K562 (cell line): ENCODE measurements at regions not wholly inside any gene's neighbourhood (a gene's known extent, or its start where the extent isn't known, plus 50 kb on each side); places are given as distances from the start of the nearest gene placed in this dataset.

ENCODE experiments used
- FOXK2 ChIP-seq, 2 experiments: fragments of 450-650 bp; IDR thresholded peaks in 1 of 2; conservative IDR thresholded peaks in 1 of 2; 2 replicates each; pipeline ENCODE4 v1.6.1; 2016; ENCODE audit warnings: low read depth in 2 of 2, mild to moderate bottlenecking in 1 of 2
- NR2C2 ChIP-seq, 2 experiments: fragments of 200-800 bp in 1 of 2; sonication (Bioruptor generic) in 1 of 2; sonication (generic) in 1 of 2; formaldehyde crosslinking in 1 of 2; IDR thresholded peaks; 2 replicates each; pipeline versions ENCODE4 v1.6.1 to v1.8.0; 2016 to 2022; ENCODE audit warnings: mild to moderate bottlenecking in 1 of 2, missing compliant biosample characterization in 1 of 2, missing genetic modification characterization in 1 of 2, missing genetic modification reagents in 1 of 2
- PREB ChIP-seq: sonication (generic); formaldehyde crosslinking; IDR thresholded peaks from 2 replicates; pipeline ENCODE4 v1.8.1; 2023; ENCODE audit warnings: mild to moderate bottlenecking, missing genetic modification reagents
- PRPF4 ChIP-seq: fragments of 200-400 bp; formaldehyde crosslinking; IDR thresholded peaks from one replicate; pipeline ENCODE4 v1.6.1; 2017; ENCODE audit warnings: low read length, low read depth, mild to moderate bottlenecking; ENCODE audit not compliant: insufficient read depth, poor library complexity, severe bottlenecking
- TF ChIP-seq, protein P1 (sequence below), 2 experiments: fragments of 450-650 bp; formaldehyde crosslinking in 1 of 2; IDR thresholded peaks; 2 replicates each; pipeline versions ENCODE4 v1.4.0 to v1.6.1; 2014 to 2020; ENCODE audit warnings: mild to moderate bottlenecking in 2 of 2, borderline replicate concordance in 1 of 2, low read depth in 1 of 2
- TF ChIP-seq, protein P2 (sequence below), 2 experiments: fragments of 450-650 bp in 1 of 2; sonication (generic) in 1 of 2; formaldehyde crosslinking in 1 of 2; IDR thresholded peaks; 2 replicates each; pipeline versions ENCODE4 v1.7.1 to v1.9.0; 2016 to 2022; ENCODE audit warnings: inconsistent platforms in 1 of 2, mild to moderate bottlenecking in 1 of 2, missing genetic modification reagents in 1 of 2

- TF ChIP-seq PRPF4 (no peak), FOXK2 (conservative IDR thresholded peaks at IDR 0.05 in 1 of 2, IDR thresholded peaks at IDR 0.05 in 1 of 2; ENCODE audit: low read depth in 2 of 2) (peak; percentile 73 to 75), PREB (CRISPR knock-in tag) (no peak), NR2C2 (CRISPR knock-in tag; IDR thresholded peaks at IDR 0.05) (no peak), NR2C2 (tag; IDR thresholded peaks at IDR 0.05) (peak; percentile 88)
- TF ChIP-seq, protein P1, sequence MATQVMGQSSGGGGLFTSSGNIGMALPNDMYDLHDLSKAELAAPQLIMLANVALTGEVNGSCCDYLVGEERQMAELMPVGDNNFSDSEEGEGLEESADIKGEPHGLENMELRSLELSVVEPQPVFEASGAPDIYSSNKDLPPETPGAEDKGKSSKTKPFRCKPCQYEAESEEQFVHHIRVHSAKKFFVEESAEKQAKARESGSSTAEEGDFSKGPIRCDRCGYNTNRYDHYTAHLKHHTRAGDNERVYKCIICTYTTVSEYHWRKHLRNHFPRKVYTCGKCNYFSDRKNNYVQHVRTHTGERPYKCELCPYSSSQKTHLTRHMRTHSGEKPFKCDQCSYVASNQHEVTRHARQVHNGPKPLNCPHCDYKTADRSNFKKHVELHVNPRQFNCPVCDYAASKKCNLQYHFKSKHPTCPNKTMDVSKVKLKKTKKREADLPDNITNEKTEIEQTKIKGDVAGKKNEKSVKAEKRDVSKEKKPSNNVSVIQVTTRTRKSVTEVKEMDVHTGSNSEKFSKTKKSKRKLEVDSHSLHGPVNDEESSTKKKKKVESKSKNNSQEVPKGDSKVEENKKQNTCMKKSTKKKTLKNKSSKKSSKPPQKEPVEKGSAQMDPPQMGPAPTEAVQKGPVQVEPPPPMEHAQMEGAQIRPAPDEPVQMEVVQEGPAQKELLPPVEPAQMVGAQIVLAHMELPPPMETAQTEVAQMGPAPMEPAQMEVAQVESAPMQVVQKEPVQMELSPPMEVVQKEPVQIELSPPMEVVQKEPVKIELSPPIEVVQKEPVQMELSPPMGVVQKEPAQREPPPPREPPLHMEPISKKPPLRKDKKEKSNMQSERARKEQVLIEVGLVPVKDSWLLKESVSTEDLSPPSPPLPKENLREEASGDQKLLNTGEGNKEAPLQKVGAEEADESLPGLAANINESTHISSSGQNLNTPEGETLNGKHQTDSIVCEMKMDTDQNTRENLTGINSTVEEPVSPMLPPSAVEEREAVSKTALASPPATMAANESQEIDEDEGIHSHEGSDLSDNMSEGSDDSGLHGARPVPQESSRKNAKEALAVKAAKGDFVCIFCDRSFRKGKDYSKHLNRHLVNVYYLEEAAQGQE (IDR thresholded peaks at IDR 0.05; ENCODE audit: borderline replicate concordance): peak; percentile 76; the same call in 1 of the 2 replicates
- TF ChIP-seq, protein P1 (CRISPR knock-in tag; IDR thresholded peaks at IDR 0.05; ENCODE audit: low read depth): no peak
- TF ChIP-seq, protein P2, sequence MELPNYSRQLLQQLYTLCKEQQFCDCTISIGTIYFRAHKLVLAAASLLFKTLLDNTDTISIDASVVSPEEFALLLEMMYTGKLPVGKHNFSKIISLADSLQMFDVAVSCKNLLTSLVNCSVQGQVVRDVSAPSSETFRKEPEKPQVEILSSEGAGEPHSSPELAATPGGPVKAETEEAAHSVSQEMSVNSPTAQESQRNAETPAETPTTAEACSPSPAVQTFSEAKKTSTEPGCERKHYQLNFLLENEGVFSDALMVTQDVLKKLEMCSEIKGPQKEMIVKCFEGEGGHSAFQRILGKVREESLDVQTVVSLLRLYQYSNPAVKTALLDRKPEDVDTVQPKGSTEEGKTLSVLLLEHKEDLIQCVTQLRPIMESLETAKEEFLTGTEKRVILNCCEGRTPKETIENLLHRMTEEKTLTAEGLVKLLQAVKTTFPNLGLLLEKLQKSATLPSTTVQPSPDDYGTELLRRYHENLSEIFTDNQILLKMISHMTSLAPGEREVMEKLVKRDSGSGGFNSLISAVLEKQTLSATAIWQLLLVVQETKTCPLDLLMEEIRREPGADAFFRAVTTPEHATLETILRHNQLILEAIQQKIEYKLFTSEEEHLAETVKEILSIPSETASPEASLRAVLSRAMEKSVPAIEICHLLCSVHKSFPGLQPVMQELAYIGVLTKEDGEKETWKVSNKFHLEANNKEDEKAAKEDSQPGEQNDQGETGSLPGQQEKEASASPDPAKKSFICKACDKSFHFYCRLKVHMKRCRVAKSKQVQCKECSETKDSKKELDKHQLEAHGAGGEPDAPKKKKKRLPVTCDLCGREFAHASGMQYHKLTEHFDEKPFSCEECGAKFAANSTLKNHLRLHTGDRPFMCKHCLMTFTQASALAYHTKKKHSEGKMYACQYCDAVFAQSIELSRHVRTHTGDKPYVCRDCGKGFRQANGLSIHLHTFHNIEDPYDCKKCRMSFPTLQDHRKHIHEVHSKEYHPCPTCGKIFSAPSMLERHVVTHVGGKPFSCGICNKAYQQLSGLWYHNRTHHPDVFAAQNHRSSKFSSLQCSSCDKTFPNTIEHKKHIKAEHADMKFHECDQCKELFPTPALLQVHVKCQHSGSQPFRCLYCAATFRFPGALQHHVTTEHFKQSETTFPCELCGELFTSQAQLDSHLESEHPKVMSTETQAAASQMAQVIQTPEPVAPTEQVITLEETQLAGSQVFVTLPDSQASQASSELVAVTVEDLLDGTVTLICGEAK (IDR thresholded peaks at IDR 0.05): peak; percentile 79
- TF ChIP-seq, protein P2 (CRISPR knock-in tag; IDR thresholded peaks at IDR 0.05): no peak
Observed at GRCh38 chr6:168895102-168895812, 358.4 kb downstream of the THBS2 start (continued).
